ENCODE measurements at regions not wholly inside any gene's neighbourhood (a gene's known extent, or its start where the extent isn't known, plus 50 kb on each side); places are given as distances from the start of the nearest gene placed in this dataset.
A peak's percentile ranks its signal among the peaks of the same experiment; 100 is the strongest.
"Not testable (repeated sequence)": the region's sequence is repeated elsewhere in the genome, so short reads cannot be mapped to it uniquely, and the experiment has no call there.

DNA sequence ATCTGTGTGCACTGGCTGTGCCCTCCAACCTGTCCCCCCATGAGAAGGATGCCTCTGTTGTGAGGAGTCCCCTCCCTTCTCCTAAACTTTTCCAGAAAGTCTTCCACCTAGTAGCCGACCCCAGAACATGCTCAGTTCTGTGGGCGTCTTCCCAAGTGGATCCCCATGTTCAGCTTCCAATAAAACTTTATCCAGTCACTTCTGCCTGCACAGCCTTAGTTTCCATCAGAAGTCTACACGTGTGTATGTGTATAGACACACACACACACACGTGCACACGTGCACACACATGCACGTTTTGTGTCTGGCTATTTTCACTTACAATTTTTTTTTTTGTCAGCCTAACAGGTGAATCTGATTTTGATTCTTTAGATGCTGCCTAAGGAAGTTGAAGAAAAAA is 115.1 kb downstream of the RTP5 start:
- DNase-seq: peak in 1 of 2 donors; percentile 15

DNA sequence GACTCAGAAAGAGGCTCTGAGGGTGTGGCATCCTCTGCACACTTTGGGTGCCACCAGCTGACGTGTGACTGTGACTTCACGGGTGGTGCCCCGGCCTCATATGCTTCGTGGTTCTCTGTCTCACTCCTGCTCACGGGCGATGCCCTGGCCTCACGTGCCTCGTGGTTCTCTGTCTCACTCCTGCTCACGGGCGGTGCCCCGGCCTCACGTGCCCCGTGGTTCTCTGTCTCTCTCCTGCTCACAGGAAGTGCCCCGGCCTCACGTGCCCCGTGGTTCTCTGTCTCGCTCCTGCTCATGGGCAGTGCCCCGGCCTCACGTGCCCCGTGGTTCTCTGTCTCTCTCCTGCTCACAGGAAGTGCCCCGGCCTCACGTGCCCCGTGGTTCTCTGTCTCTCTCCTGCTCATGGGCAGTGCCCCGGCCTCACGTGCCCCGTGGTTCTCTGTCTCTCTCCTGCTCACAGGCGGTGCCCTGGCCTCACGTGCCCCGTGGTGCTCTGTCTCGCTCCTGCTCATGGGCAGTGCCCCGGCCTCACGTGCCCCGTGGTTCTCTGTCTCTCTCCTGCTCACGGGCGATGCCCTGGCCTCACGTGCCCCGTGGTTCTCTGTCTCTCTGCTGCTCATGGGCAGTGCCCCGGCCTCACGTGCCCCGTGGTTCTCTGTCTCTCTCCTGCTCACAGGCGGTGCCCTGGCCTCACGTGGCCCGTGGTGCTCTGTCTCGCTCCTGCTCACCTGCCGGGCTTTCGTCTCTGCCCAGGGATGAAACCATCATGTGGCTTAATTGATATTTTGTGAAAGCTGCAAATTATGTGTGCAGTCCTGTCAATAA is 115.8 kb downstream of the RTP5 start:
- DNase-seq: peak; percentile 31 to 33

DNA sequence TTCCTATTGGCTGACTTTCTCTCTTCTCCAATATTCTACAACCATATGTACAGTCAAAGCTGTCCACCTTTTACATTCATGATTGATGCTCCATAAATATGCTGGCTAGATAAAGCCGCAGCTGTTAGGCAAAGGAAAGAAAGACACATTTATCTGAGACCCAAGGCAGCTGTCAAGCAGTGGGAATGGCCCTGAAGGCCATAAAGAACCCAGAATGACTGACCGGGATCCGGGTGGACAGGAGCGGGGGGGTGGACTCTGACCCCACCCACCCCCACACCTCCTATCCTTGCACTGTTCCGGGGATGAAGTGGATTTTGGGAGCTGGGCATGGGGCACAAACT is 116.4 kb downstream of the RTP5 start:
- no peak for DNase-seq

DNA sequence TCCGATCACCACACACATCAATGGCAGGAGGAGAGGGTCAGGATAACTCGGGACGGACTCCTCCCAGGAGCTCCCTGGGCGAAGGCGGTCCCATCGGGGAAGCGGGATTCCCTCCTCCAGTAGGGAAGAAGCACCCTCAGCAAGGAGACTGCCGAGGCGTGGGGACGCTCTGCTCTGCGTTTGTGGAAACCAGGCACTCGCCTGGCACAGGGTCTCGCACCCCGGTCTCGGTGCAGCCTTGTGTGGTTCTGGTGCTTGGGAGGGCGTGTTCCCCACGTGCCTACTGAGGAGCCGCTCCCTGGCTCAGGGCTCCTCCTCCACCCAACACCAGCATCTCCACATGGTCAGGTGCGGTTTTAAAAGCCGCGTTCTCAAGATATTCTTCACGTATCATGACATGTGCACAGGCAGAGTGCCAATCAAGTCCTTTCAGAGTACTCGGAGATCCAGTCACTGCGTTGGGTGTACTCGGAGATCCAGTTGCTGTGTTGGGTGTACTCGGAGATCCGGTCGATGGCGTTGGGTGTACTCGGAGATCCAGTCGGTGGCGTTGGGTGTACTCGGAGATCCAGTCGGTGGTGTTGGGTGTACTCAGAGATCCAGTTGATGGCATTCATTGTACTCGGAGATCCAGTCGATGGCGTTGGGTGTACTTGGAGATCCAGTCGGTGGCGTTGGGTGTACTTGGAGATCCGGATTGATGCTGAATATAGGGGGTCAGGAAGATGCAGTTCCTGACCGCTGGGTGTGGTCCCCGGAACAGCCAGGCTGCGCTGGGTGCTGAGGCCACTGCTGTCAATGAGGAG is 117.5 kb downstream of the RTP5 start:
- peak in 1 of 2 donors; percentile 15 for DNase-seq

DNA sequence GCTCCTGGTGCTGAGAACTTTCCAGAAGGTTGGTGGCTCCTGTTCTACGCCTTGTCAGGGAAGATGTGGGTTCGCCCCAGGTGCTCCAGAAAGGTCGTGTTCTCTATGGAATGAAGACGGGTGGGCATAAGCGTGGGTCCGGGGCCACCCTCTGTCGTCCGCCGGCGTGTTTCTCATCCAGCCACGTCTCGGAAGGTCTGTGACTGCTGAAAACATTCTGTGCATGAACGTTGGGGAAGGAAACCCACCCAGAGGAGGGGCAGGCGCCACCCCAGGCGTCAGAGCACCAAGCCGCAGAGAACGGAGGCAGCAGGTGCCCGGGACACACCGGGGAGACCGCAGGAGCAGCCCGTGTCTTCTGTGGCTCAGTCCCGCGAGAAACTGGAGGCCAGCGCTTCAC is 118.2 kb downstream of the RTP5 start:
- DNase-seq: no peak

DNA sequence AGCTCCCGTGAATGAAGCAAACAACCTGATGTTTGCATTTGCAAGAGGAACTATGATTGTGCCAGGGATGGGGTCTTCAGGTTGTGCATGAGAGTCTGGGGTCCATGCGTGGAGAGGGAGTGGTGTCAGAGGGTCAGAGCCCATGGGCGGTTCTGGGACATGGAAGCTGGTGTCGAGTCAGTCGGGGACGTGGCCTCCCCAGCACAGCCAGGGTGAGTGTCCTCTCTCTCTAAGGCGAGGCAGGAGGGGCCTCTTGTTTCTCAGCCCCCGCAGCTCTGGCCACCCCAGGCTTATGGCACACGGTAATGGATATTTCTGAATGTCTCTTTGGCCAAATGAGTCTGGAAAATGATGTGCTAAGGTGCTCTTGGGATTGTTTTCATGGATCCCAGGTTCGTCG is 118.6 kb downstream of the RTP5 start:
- DNase-seq: peak in 1 of 2 donors; percentile 12

DNA sequence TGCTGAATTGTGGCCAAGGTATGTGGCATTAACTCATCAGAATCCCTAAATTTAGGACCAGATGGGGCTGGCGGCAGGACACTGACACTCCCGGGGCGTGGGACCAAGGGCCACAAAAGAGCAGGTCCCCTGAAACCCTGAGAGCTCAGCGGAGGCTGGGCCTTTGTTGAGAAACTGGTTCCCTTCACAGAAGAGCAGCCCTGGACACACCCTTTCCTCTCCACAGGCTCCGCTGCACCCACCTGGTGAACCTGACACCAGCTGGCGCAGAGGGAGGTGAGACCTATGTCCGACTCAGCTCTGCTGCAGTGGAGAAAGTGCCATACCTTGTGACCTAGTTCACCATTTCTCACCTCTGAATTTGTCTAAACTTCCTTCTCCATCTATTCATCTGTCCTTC is 119.5 kb downstream of the RTP5 start:
- DNase-seq: no peak

DNA sequence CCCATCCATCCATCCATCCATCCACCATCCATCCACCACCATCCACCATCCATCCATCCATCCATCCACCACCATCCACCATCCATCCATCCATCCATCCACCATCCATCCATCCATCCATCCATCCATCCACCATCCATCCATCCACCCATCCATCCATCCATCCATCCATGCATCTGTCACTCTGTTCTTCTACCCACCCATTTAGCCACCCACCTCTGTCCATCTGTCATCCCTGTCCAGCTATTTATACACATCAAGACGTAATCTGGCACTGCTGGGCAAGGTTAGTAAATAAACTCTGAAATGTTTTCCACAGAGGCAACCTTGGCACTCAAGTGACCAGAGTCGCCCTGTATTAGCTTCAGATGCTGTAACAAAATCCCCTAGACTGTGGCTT is 120.9 kb downstream of the RTP5 start:
- DNase-seq: no peak

DNA sequence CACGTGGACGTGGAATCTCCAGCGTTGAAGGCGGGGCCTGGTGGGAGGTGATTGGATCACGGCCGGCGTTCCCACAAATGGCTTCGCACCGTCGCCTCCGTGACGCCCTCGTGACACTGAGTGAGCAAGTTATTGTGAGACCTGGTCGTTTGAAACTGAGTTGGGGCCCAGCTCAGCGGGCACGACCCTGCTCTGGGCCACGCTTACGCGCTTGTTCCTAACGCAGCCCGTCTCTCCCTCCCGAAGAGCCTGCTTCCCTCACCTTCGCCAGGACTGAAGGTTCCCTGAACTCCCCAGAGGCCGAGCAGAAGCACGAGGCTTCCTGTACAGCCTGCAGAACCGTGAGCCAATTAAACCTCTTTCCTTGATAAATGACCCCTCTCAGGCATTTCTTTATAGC is 121.8 kb downstream of the RTP5 start:
- DNase-seq: no peak

DNA sequence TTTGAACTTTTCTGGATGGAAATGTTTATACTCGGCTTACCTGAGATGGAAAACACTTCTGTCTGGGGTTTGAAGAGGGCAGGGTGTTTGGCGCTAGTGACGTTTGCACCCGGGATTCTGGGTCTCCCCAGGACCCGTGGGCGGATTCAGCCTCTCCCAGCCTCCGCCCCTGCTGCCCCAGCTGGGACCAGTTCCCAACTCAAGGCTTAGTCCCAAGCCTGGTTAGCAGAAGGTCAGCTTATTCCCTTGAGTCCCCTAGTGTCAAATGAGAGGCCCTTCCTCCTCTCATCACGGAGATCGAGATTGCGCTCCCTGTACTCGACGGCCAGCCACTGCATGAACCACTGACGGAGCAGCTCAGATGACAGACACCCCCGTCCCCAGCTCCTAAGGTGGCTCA is 123.2 kb downstream of the RTP5 start:
- no peak for DNase-seq

DNA sequence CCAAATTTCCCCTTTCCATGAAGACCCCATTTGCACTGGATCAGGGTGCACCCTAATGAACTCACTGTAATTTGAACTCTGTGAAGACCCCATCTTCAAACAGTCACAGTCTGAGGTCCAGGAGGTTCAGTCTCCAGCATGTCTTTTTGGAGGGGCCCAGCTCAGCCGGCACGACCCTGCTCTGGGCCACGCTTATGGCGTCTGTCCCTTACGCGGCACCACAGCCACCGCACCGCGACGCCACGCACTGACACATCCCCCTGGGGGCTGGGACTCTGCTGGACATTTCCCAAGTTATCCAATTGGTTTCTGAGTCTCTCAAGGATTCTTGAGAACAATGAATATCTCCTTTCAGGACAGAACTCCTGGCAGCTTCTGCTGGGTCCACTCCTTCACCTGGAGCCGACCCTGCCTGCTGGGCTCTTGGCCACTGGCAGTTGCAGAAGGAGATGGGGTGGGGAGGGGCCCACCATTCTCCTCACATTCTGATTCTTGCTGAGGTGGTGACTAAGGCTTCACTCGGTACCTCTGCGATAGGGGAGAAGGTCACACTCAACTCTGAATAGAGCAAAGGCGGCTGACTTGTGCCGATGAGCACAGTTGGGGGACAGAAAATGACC is 124.0 kb downstream of the RTP5 start:
- no peak for DNase-seq

DNA sequence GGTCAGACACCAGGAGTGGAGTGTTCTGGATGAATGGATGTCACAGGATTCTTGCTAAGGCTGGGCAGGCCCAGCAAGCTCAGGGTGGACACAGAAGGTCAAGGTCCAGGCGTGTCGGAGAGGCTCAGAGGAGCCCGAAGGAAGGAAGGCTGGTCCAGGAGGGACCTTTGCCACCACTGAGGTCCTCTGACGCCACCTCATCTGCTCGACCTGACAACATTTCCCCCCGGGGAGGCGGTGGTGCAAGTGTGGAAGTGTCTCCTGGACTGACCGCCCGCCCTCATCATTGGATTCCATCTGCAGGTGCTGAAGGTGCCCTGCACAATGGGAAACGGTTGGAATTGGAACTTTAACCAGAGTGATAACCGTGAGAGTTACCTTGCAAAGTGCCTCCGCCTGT is 124.6 kb downstream of the RTP5 start:
- no peak for DNase-seq

DNA sequence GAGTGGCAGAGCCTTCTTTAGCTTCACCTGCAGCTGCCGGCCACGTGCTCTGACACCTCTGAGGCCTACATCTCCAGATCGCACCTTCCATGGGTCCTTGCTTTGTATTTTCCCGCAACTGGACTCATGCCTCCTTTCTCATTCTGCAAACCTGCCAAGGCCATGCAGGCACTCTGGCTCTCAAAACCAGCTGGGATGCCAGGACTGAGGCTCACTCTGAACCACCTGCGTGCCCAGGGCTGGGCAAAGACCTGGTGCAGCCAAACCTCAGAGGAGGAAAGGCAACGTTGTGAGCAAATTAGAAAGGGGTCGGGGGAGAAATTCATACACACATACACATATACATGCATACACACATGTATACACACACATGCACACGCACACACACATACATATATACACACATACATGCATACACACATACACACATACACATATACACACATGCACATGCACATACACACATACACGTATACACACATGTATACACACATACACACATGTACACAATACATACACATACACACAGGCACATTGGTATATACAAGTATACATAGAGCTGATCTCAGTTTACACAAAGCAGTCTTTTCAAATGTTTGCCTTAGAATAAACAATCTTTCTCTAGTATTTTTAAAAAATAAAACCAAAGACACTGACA is 125.2 kb downstream of the RTP5 start:
- DNase-seq: no peak

DNA sequence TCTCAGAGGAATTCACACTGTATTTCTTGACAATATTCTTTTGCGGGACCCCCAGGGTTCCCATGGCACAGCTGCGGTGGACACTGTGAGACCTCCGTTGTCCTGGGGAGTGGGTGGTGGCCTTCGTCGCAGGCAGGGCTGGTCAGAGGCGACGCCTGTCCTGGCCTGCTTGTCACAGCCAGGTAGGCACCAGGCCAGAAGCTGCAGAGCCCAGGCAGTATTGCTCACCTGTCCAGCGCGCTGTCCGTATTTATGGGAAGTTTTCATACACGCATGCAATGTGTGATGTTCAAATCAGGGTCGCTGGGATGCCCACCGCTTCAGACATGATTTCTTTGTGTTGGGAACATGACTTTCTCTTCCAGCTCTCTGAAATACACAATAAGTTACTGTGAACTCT is 126.6 kb downstream of the RTP5 start:
- DNase-seq: no peak

DNA sequence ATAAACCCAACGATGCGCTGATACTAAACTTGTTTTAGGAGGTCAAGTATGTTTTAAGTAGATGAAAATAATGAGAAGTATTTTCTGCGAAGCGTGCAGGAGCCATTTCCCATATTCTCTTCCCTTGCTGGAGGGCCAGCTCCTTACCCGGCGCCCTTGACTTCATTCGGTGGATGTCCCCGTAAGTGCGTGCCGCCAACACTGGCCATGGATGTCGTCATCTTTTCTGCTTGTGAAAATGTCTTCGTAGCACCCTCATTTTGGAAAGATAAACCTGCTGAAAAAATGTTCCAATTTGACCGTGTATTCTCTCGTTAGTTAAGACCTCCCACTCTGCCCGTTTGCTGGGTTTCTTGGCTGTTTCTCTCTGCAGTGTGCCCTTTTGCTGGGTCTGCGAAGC is 127.5 kb downstream of the RTP5 start:
- no peak for DNase-seq

DNA sequence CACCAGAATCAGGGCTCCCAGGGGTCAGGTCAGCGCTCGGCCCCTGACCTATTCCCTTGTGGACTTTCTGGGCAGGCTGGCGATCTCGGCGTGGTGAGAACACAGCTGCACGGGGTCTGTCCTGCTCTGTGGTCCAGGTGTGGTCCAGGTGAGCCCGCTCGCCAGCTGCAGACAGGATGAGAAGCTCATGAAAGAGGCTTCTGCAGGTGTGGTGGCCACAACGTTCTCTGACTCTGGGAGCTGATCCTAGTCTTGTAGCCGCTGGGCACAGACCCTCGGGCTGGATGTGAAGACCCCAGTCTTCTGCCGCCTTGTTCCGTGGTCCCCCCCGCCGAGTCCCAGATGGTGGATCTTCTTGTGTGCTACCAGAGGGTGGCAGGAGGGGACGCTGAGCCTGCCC is 129.7 kb downstream of the RTP5 start:
- DNase-seq: no peak

DNA sequence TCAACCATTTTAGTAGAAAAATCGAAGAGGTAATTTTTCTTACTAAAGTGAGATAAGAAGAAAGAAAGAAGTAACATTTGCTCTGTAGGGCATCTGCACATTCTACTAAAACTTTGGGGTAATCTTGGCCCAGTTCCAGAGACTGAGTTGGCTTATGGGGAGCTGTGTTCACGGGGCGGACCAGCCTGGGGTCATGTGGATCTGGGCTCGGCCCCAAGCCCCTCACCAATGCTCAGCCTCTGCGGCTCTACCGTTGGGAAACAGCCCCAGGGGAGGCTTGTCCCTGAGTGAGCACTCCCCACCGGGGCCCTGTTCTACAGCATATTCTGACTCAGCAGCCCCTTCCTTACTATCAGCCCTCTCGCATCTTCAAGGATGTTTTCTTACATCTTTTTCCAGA is 132.3 kb downstream of the RTP5 start:
- no peak for DNase-seq

DNA sequence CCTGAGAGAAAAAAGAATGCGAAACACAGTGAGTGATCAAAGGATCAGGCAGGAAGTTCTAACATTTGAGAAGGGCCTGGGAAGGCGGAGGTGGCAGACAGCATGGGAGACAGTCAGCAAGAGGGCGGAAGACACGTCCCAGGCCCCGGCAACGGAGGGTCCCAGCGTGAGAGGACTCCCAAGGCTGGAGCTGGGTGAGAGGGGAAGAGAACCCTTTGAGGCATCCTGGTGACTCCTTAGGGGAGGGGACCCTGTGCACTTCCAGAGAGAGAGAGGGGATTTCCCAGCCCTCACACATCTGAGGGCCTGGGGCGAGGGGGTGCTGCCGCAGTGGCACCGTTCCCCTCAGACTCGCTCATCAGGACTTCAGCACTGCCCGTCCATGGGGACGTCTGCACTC is 133.4 kb downstream of the RTP5 start:
- DNase-seq: peak in 1 of 2 donors; percentile 8

DNA sequence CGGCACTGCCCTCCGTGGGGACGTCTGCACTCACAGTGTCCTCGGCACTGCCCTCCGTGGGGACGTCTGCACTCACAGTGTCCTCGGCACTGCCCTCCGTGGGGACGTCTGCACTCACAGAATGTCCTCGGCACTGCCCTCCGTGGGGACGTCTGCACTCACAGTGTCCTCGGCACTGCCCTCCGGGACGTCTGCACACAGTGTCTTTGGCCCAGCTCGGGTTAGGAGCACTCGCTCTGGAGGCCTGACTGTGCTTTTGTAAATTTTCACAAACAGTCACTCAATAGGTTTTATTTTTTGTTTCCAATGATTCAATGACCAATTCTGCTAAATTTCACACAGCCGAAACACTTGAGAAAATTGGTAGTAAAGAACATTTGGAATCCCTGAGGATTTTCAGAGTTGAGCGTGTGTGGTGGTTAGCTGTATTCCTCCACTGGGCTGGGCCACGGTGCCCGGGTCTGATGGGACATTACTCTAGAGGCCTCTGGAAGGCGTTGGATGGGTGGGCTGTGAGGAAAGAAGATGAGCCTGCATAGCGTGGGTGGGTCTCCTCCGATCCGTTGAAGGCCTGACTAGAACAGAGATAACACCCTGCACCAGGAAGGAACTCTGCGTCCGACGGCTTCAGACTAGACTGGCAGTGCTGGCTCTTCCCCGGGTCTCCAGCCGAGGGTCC is 134.8 kb downstream of the RTP5 start:
- peak in 1 of 2 donors; percentile 5 for DNase-seq

DNA sequence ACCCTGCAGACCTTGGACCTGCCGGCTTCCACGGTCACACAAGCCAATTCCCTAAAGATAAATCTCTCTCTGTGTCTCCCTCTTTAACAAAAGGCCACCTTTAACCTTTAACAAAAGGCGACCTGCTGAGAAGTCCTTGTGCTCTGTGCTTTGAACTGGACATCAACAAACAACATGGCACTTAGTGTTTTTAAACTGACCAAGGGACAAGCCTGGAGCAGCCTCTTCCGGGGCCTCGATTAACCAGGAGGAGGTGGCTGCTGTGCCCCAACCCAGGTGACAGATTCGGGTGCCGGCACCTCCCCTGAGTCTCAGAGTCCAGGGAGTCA is 135.3 kb downstream of the RTP5 start:
- DNase-seq: no peak

DNA sequence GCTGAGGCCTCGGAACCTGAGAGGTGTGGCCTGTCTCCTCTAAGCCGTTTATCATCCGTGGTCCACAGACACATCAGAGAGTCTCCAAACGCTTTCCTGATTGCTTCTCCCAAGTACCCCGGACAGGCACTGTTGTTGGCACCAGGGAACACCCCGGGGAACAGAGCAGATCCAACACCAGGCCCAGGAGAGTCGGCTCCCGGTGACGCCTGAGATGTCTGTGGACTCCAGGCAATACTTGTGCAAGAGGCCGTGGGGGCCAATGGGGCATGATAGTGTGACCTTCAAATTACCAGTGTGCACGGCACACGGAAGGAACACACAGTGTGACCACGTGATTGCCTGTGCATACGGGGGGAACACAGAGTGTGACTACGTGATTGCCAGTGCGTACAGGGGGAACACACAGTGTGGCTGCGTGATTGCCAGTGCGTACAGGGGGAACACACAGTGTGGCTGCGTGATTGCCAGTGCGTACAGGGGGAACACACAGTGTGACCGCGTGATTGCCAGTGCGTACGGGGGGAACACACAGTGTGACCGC is 136.6 kb downstream of the RTP5 start:
- peak in 1 of 2 donors; percentile 6 for DNase-seq

DNA sequence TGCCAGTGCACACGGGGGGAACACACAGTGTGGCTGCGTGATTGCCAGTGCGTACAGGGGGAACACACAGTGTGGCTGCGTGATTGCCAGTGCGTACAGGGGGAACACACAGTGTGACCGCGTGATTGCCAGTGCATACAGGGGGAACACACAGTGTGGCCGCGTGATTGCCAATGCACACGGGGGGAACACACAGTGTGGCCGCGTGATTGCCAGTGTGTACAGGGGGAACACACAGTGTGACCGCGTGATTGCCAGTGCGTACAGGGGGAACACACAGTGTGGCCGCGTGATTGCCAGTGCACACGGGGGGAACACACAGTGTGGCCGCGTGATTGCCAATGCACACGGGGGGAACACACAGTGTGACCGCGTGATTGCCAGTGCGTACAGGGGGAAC is 139.4 kb downstream of the RTP5 start:
- not testable (repeated sequence) for DNase-seq

DNA sequence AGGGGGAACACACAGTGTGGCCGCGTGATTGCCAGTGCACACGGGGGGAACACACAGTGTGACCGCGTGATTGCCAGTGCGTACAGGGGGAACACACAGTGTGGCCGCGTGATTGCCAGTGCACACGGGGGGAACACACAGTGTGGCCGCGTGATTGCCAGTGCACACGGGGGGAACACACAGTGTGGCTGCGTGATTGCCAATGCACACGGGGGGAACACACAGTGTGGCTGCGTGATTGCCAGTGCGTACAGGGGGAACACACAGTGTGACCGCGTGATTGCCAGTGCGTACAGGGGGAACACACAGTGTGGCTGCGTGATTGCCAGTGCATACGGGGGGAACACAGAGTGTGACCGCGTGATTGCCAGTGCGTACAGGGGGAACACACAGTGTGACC is 140.3 kb downstream of the RTP5 start:
- not testable (repeated sequence) for DNase-seq
